Fibroblast of the aortic adventitia (primary cell): ENCODE measurements at regions not wholly inside any gene's neighbourhood (a gene's known extent, or its start where the extent isn't known, plus 50 kb on each side); places are given as distances from the start of the nearest gene placed in this dataset.
"Not testable (repeated sequence)": the region's sequence is repeated elsewhere in the genome, so short reads cannot be mapped to it uniquely, and the experiment has no call there.

ENCODE experiments used
- DNase-seq: peaks from one replicate; pipeline ENCODE4 v3.0.0-alpha.2; 2010; ENCODE audit warnings: low read depth
- H3K4me3 ChIP-seq: 2 replicates; pipeline ENCODE4 v1.5.1; 2011; ENCODE audit warnings: low read depth, mild to moderate bottlenecking, control low read depth, low read length, moderate library complexity
- CTCF ChIP-seq: IDR thresholded peaks from 2 replicates; pipeline ENCODE4 v1.5.1; 2011; ENCODE audit warnings: mild to moderate bottlenecking, low read length, control low read depth, inconsistent platforms; ENCODE audit not compliant: insufficient read depth

GRCh38 chr10:123354521-123354920, 200.3 kb downstream of the BUB3 start:
- no peak overlapping the region for H3K4me3 ChIP-seq
- no peak for TF ChIP-seq CTCF
- DNase-seq = no peak

GRCh38 chr10:123355748-123356481, 201.7 kb downstream of the BUB3 start:
- no peak overlapping the region for H3K4me3 ChIP-seq
- TF ChIP-seq CTCF = no peak
- no peak for DNase-seq

- TF ChIP-seq CTCF = no peak
- no peak for DNase-seq
- no peak overlapping the region for H3K4me3 ChIP-seq
Measured at GRCh38 chr10:123356799-123357198, 202.6 kb downstream of the BUB3 start.

DNA sequence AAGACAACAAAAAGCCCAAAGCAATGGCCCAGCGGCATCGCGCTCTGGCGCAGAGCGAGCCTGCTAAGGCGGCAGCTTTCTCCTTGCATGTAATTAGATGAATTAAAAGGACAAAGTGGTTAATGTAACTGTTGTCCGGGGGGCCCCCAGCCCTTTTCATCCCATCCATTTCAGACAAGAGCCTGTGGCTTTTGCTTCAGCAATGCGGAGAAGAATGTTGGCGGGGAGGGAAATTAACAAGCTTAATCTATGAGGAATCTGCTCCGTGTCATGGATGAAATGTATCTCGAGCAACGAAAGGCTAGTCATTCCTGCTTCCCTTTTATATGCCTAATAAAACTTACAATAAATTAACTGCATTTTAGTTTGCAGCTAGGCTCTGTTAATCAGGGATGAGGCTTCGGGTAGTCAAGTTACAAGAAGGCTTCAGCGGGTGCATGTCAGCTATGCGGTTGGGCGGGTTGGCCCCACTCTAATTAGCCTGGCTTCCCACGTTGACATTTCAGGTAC, 203.3 kb downstream of the BUB3 start:
- H3K4me3 ChIP-seq = no peak overlapping the region
- DNase-seq = no peak
- TF ChIP-seq CTCF = no peak

DNA sequence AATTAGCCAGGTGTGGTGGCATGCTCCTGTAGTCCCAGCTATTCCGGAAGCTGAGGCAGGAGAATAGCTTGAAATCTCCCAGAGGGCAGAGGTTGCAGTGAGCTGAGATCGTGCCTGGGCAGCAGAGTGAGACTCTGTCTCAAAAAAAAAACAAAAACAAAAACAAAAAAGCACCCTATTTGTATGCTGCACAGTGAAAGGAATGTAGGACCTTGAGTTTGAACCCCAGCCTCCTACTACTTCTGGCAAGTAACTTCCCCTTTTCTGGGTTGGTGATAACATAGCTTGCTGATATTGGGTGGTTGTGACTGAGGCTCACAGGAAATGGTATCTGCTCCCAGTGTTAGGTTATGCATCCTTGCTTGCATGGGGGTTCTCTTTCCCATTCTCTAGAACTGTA, 205.3 kb downstream of the BUB3 start:
- H3K4me3 ChIP-seq = no peak overlapping the region
- DNase-seq = no peak
- no peak for TF ChIP-seq CTCF

GRCh38 chr10:123361832-123362231, 207.6 kb downstream of the BUB3 start:
- DNase-seq = no peak
- H3K4me3 ChIP-seq = no peak overlapping the region
- TF ChIP-seq CTCF = no peak

DNA sequence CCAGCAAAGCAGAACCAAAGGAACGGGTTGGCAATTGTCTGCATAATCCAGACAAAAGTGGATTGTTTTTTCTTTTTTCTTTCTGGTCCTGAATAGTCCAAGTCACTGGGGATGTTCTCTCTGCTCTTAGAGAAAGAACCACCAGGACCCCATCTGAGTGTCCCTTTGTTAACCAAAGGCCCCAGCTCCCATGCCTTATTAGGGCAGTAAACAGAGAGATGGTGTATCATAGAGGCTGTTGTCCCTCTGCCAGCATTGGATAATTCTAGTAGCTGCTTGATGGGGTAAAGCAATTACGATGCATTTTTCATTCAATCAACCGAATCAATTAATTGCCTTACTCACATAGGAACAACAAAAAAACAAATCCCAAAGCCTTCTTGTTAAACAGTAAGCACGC, 213.0 kb downstream of the BUB3 start:
- H3K4me3 ChIP-seq = no peak overlapping the region
- DNase-seq = no peak
- no peak for TF ChIP-seq CTCF

DNA sequence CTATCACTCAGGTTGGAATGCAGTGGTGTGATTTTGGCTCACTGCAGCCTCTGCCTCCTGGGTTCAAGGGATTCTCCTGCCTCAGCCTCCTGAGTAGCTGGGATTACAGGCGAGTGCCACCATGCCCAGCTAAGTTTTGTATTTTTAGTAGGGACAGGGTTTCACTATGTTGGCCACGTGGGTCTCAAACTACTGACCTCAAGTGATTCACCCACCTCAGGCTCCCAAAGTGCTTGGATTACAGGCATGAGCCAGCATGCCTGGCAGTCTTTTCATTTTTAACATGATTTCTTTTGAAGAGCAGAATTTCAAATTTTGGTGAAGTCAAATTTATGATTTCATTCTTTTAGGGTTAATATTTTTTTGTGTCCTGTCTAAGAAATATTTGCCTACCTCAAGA, 217.4 kb downstream of the BUB3 start:
- not testable (repeated sequence) for H3K4me3 ChIP-seq, DNase-seq
